H1 (cell line): ENCODE measurements at regions not wholly inside any gene's neighbourhood (a gene's known extent, or its start where the extent isn't known, plus 50 kb on each side); places are given as distances from the start of the nearest gene placed in this dataset.

Experiments
- CTCF ChIA-PET: fragments of 300-600 bp; sonication (Branson Sonifier 250); formaldehyde crosslinking; loops from one replicate; lab custom pipeline; 2021; ENCODE audit not compliant: partially characterized antibody; lab: Charles Lee
- POLR2A ChIA-PET: fragments of 300-600 bp; sonication (Branson Sonifier 250); formaldehyde crosslinking; loops from one replicate; lab custom pipeline; 2021; ENCODE audit warnings: inconsistent platforms; ENCODE audit not compliant: partially characterized antibody; lab: Charles Lee
- DNase-seq, 2 experiments: peaks; one replicate each; pipeline versions ENCODE4 v3.0.0 to v3.0.0-alpha.2; 2010 to 2022; ENCODE audit warnings: low spot score in 2 of 2, low read depth in 1 of 2, mixed read lengths in 1 of 2
- FAIRE-seq: peaks from 2 replicates; lab custom pipeline; 2011; peaks lifted over from hg19 to GRCh38; lab: Jason Lieb, UNC
- H2AFZ ChIP-seq: 2 replicates; pipeline ENCODE4 v1.8.1; 2012; ENCODE audit warnings: low read length, inconsistent platforms
- H2AK5ac ChIP-seq: 2 replicates; pipeline ENCODE4 v1.6.1; 2013; ENCODE audit warnings: low read depth, low read length
- H2BK120ac ChIP-seq: replicated peaks from 2 replicates; pipeline ENCODE3; 2013; ENCODE audit warnings: low read depth, low read length, inconsistent platforms
- H2BK12ac ChIP-seq: 2 replicates; pipeline ENCODE4 v1.6.1; 2013; ENCODE audit warnings: low read depth, low read length
- H2BK15ac ChIP-seq: 2 replicates; pipeline ENCODE4 v1.6.1; 2013; ENCODE audit warnings: low read length
- H2BK20ac ChIP-seq: 2 replicates; pipeline ENCODE4 v1.6.1; 2013; ENCODE audit warnings: low read length
- H2BK5ac ChIP-seq: 2 replicates; pipeline ENCODE4 v1.6.1; 2013; ENCODE audit warnings: low read depth, low read length
- H3K14ac ChIP-seq: 2 replicates; pipeline ENCODE4 v1.6.1; 2013; ENCODE audit warnings: inconsistent platforms; ENCODE audit not compliant: insufficient read length
- H3K18ac ChIP-seq: 2 replicates; pipeline ENCODE4 v1.6.1; 2013; ENCODE audit warnings: low read length; ENCODE audit errors: extremely low read depth
- H3K23ac ChIP-seq: 2 replicates; pipeline ENCODE4 v1.6.1; 2013; ENCODE audit warnings: inconsistent platforms; ENCODE audit not compliant: insufficient read length
- H3K23me2 ChIP-seq: 2 replicates; pipeline ENCODE4 v1.6.1; 2013; ENCODE audit warnings: low read depth, low read length
- H3K27ac ChIP-seq: 2 replicates; pipeline ENCODE4 v1.6.1; 2011; ENCODE audit warnings: low read depth, low read length, inconsistent platforms
- H3K27me3 ChIP-seq, 4 experiments: replicated peaks in 1 of 4; 1 replicate in 1 of 4; 2 replicates in 3 of 4; pipeline versions ENCODE4 v1.6.1 to v1.8.1; 2011 to 2013; ENCODE audit warnings: low read length in 3 of 4, mild to moderate bottlenecking in 3 of 4, inconsistent platforms in 2 of 4, mixed read lengths in 2 of 4, moderate library complexity in 1 of 4; ENCODE audit not compliant: control insufficient read depth in 3 of 4, insufficient read depth in 3 of 4; ENCODE audit errors: extremely low read depth in 1 of 4
- H3K36me3 ChIP-seq, 4 experiments: 2 replicates each; pipeline versions ENCODE4 v1.6.1 to v1.8.1; 2011 to 2013; ENCODE audit warnings: mild to moderate bottlenecking in 4 of 4, low read length in 3 of 4, moderate library complexity in 2 of 4, control low read depth in 1 of 4, inconsistent platforms in 1 of 4; ENCODE audit not compliant: insufficient read depth in 4 of 4, control insufficient read depth in 2 of 4
- H3K4ac ChIP-seq: replicated peaks from 2 replicates; pipeline ENCODE3; 2013; ENCODE audit warnings: low read length, low read depth, mixed read lengths, inconsistent platforms; ENCODE audit not compliant: insufficient read length
- H3K4me1 ChIP-seq, 4 experiments: replicated peaks in 1 of 4; 1 replicate in 1 of 4; 2 replicates in 3 of 4; pipeline versions ENCODE4 v1.6.1 to v1.8.1; 2011 to 2013; ENCODE audit warnings: low read length in 3 of 4, inconsistent platforms in 2 of 4, mixed read lengths in 1 of 4; ENCODE audit not compliant: insufficient read depth in 4 of 4, control insufficient read depth in 3 of 4
- H3K4me2 ChIP-seq, 2 experiments: 2 replicates each; pipeline versions ENCODE4 v1.6.1 to v1.8.1; 2011 to 2013; ENCODE audit warnings: low read depth in 2 of 2, low read length in 2 of 2, control low read depth in 1 of 2, inconsistent platforms in 1 of 2, mild to moderate bottlenecking in 1 of 2; ENCODE audit not compliant: insufficient read depth in 1 of 2
- H3K4me3 ChIP-seq, 4 experiments: fragments of 200-600, 300-600 bp in 1 of 4; sonication (generic), shearing (Covaris generic), sonication (Bioruptor Twin) in 1 of 4; 2 replicates each; pipeline versions ENCODE4 v1.5.1 to v1.8.1; 2011 to 2016; ENCODE audit warnings: low read length in 4 of 4, low read depth in 3 of 4, control low read depth in 2 of 4, inconsistent platforms in 2 of 4, mild to moderate bottlenecking in 2 of 4, mixed read lengths in 1 of 4, moderate library complexity in 1 of 4; ENCODE audit not compliant: insufficient read depth in 2 of 4; ENCODE audit errors: extremely low read depth in 1 of 4
- H3K56ac ChIP-seq: replicated peaks from 2 replicates; pipeline ENCODE3; 2013; ENCODE audit warnings: low read depth, mild to moderate bottlenecking, mixed read lengths, low read length, inconsistent platforms; ENCODE audit not compliant: insufficient read length
- H3K79me1 ChIP-seq: 2 replicates; pipeline ENCODE4 v1.6.1; 2013; ENCODE audit warnings: low read depth, low read length, control low read depth
- H3K79me2 ChIP-seq, 2 experiments: 2 replicates each; pipeline versions ENCODE4 v1.6.1 to v1.8.1; 2012 to 2013; ENCODE audit warnings: low read length in 2 of 2, mild to moderate bottlenecking in 2 of 2, inconsistent platforms in 1 of 2; ENCODE audit not compliant: insufficient read depth in 2 of 2, control insufficient read depth in 1 of 2
- H3K9ac ChIP-seq, 4 experiments: replicated peaks in 1 of 4; 1 replicate in 1 of 4; 2 replicates in 3 of 4; pipeline versions ENCODE4 v1.6.1 to v1.8.1; 2011 to 2013; ENCODE audit warnings: low read depth in 3 of 4, low read length in 3 of 4, control low read depth in 2 of 4, mild to moderate bottlenecking in 2 of 4, moderate library complexity in 2 of 4, inconsistent platforms in 1 of 4; ENCODE audit errors: extremely low read depth in 1 of 4
- H3K9me3 ChIP-seq, 2 experiments: 2 replicates each; pipeline versions ENCODE4 v1.6.1 to v1.8.1; 2012 to 2013; ENCODE audit warnings: mild to moderate bottlenecking in 2 of 2, moderate library complexity in 2 of 2, control low read depth in 1 of 2, inconsistent platforms in 1 of 2, low read depth in 1 of 2, low read length in 1 of 2, mixed read lengths in 1 of 2; ENCODE audit not compliant: insufficient read depth in 2 of 2
- H4K20me1 ChIP-seq, 2 experiments: replicated peaks in 1 of 2; 2 replicates each; pipeline versions ENCODE3 to v1.8.1; 2011 to 2013; ENCODE audit warnings: inconsistent platforms in 2 of 2, low read length in 2 of 2, mild to moderate bottlenecking in 1 of 2; ENCODE audit not compliant: insufficient read depth in 2 of 2, control insufficient read depth in 1 of 2
- H4K5ac ChIP-seq: 2 replicates; pipeline ENCODE4 v1.6.1; 2013; ENCODE audit warnings: low read length, low read depth, mixed read lengths, inconsistent platforms; ENCODE audit not compliant: insufficient read length
- H4K8ac ChIP-seq: 2 replicates; pipeline ENCODE4 v1.8.0; 2013; ENCODE audit warnings: mild to moderate bottlenecking, moderate library complexity, low read length, inconsistent platforms; ENCODE audit not compliant: insufficient read depth; ENCODE audit errors: extremely low read depth
- H4K91ac ChIP-seq: replicated peaks from 2 replicates; pipeline ENCODE3; 2013; ENCODE audit warnings: low read length, mixed read lengths, inconsistent platforms; ENCODE audit not compliant: insufficient read length
- RFX5 ChIP-seq: IDR thresholded peaks from 2 replicates; pipeline ENCODE4 v1.6.1; 2011; ENCODE audit warnings: low read depth, low read length, improper control_type of control experiment, borderline replicate concordance
- WGBS, 2 experiments: shearing (Covaris generic) in 1 of 2; methylation state at CpG; one replicate each; pipeline versions ENCODE4 v1.1.6 to v1.1.7; 2013 to 2015; ENCODE audit warnings: low lambda C conversion rate in 2 of 2, mixed read lengths in 2 of 2, inconsistent platforms in 1 of 2, low coverage in 1 of 2, missing lambda C conversion rate in 1 of 2; ENCODE audit not compliant: insufficient replicate concordance in 2 of 2, insufficient coverage in 1 of 2, insufficient read length in 1 of 2; ENCODE audit errors: extremely low coverage in 1 of 2, missing lambda C conversion rate in 1 of 2; 5-methylcytosine and 5-hydroxymethylcytosine counted together

DNA sequence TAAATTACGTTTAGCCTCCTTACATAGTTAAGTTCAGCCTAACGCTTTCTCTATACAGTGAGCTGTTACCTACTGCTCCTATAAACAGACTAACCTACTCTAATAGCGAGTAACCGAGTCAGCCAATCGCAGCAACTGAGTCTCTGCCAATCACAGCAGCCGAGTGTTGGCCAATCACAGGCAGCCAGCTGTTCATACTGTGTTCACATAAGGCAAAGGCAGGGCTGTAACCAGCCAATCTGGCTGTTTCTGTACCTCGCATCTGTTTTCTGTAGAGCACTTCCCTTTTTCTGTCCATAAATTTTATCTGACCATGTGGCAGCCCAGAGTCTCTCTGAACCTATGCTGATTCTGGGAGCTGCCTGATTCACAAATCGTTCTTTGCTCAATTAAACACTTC lies 263.9 kb upstream of the JARID2 start:
- ChIA-PET CTCF (no interaction called here), POLR2A (interaction anchor here (0.9 kb wide), 1 partner anchor 263 kb away, joined by 3 read pairs; the partner anchor contains the start of gene JARID2)
- H3K4me1 ChIP-seq, result peaks cover 0 to 6% (median 1%) of the 10 kb centered on the region in 4 experiments; a peak in 3 of 7 replicates
- H3K27ac ChIP-seq, result no peak overlapping the region
- no peak overlapping the region for H3K14ac ChIP-seq
- no peak overlapping the region for H2BK120ac ChIP-seq
- H2BK20ac ChIP-seq, result no peak overlapping the region; the same call in 1 of the 2 replicates
- 0 out of 2 replicates have a peak overlapping the region, but pooled peaks have one; percentile 24 for H2AK5ac ChIP-seq
- H3K9me3 ChIP-seq, result no peaks in the 10 kb centered on the region
- no peak overlapping the region for H4K5ac ChIP-seq
- H2BK12ac ChIP-seq, result no peak overlapping the region
- H3K36me3 ChIP-seq, result peaks cover 0 to 29% (median 0%) of the 10 kb centered on the region in 4 experiments; a peak in 2 of 8 replicates
- no peak for FAIRE-seq
- no peaks in the 10 kb centered on the region for H3K23me2 ChIP-seq
- no peak overlapping the region for H3K4me3 ChIP-seq
- H3K56ac ChIP-seq, result no peak overlapping the region
- no peak overlapping the region for H2BK15ac ChIP-seq
- no peak overlapping the region for H2BK5ac ChIP-seq
- H3K23ac ChIP-seq, result no peak overlapping the region
- no peak overlapping the region for H3K4ac ChIP-seq
- peaks cover 0 to 2% of the 10 kb centered on the region in 2 experiments; a peak in 1 of 4 replicates for H3K79me2 ChIP-seq
- H3K27me3 ChIP-seq, result no peaks in the 10 kb centered on the region
- H3K18ac ChIP-seq, result no peak overlapping the region
- 89% methylated on average over 8 of the region's 8 CpGs; no CpG with 5 or more reads in 1 of the 2 experiments for WGBS, 2 experiments
- H3K4me2 ChIP-seq, result no peak overlapping the region
- no peak overlapping the region for H4K91ac ChIP-seq
- no peak overlapping the region for H4K8ac ChIP-seq
- no peak for DNase-seq
- no peak for TF ChIP-seq RFX5
- no peak overlapping the region for H2AFZ ChIP-seq
- peaks cover 9% of the 10 kb centered on the region; the same call in 1 of the 2 replicates for H3K79me1 ChIP-seq
- no peak overlapping the region; a peak in 1 of 7 replicates for H3K9ac ChIP-seq
- H4K20me1 ChIP-seq, result peaks cover 0 to under 1% of the 10 kb centered on the region in 2 experiments
